GM21360 (cell line): ENCODE measurements at regions not wholly inside any gene's neighbourhood (a gene's known extent, or its start where the extent isn't known, plus 50 kb on each side); places are given as distances from the start of the nearest gene placed in this dataset.

ENCODE experiments used
- ATAC-seq: cut with Tn5 transposase; IDR thresholded peaks from one replicate; pipeline ENCODE4 v1.9.1; 2021; ENCODE audit warnings: mild to moderate bottlenecking, moderate library complexity; ENCODE audit not compliant: unreplicated experiment

DNA sequence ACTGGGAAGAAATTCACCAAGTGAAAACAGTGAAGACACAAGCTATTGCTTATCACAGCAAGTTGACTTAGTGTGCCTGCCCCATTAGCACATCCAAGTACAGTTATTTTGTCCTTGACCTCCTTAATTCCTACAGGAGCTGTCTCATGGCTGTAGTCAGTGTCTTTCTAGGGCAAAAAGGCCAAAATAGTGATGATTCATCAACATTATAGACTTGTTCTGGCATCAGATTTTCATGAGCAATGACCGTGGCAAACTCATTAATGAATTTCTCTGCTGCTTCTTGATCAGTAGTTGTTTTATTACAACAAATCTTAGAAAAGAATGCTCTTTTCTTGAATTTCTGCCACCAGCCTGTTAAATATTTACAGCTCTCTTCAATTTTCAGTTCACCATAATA lies 1169.3 kb upstream of the DDX18 start:
- ATAC-seq: no peak

DNA sequence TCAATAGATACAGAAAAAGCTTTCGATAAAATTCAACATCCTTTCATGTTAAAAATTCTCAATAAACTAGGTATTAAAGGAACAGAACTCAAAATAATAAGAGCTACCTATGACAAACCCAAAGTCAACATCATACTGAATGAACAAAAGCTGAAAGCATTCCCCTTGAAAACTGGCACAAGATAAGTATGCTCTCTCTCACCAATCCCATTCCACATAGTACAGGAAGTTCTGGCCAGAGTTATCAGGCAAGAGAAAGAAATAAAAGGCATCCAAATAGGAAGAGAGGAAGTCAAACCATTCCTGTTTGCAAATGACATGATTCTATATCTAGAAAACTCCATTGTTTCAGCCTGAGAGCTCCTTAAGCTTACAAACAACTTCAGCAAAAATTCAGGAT lies 1145.8 kb upstream of the DDX18 start:
- no peak for ATAC-seq

GRCh38 chr2:116669782-116670181 lies 1144.7 kb upstream of the DDX18 start:
- ATAC-seq: no peak

- ATAC-seq: no peak
Measured at GRCh38 chr2:116674188-116674587, 1140.3 kb upstream of the DDX18 start.

GRCh38 chr2:116676776-116677175 lies 1137.7 kb upstream of the DDX18 start:
- ATAC-seq: no peak

DNA sequence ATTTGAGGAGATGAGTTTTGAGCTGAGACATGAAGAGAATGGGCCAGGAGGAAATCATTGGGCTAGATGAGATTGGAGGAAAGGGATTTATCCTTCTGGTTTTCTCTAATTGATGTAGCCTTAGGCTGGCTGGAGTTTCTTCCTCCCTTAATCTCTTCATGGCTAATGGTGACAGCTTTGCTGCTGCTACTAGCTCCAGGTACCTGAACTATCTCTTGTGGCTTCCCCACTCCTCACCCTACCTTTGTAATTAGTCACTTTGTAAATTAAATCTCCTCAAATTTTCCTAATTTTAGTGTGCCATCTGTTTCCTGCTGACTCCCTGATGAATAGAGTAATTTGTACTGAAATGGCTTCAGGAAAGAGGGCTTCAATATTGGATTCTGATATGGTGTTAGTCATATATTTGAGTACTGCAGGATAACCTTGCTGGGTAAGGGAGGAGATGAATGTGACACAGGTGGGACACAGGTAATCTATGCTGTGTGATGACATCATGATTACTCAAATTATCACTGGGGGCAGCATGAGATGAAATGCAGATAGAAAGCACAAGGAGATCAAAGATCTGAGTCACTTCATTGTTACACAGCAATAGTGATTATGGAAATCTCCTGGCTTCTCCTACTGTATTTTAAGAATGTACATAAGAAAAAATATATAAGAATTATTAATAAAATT lies 1134.1 kb upstream of the DDX18 start:
- ATAC-seq: no peak

- no peak for ATAC-seq
Measured at GRCh38 chr2:116687371-116687770, 1127.1 kb upstream of the DDX18 start.

DNA sequence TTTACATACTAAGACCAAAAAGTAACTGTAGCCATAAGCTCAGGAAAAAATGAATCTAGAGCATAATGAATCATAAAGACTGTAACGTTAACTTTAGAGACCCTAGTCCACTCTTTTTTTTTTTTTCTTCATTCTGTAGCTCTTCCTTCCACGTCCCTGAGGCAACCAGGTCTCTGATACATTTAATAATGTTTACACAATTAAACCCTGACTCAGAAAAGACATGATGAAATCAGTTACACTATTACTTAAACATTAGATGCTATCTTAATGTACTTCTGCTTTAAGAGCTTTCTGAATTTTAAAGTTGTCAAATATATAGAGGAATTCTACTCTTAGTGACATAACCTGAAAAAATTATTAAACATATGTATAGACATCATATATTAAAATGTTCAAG lies 1121.5 kb upstream of the DDX18 start:
- no peak for ATAC-seq

DNA sequence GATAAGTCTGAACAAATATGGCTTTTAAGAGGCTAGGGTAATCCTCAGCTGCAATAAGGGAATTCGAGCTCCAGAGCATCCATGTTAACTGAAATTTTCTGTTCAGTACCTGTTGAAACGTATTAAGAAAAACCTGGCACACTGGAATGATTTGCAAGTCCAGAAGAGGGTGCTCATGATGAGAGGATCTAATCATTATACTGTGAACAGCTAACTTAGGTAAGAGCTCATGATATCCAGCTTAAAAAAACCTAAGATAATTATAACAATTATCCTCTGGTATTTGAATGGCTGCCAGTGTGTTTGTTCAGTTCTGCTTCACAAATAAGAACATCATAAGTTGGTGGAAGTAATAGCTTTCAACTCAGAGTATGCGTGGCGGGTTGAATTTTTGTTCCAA lies 1118.3 kb upstream of the DDX18 start:
- no peak for ATAC-seq

DNA sequence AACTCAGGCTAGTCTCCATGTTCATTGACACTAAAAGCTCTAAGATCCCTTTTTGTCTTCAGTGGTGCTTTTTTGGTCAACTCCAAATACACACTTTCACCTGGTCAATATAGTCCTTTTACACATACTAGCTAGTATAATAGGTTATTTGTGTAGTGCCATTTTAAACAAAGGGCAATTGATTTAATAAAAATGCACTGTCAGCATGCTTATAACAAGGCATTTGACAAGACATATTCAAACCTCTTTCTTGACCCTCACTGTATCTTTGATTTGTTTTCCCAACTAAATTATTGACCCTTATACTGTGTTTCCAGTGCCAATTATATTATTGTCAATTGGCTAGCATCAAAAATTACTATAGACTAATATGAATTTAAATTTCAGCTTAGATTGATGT lies 1117.6 kb upstream of the DDX18 start:
- ATAC-seq: no peak

- ATAC-seq: no peak
Measured at GRCh38 chr2:116706396-116706795, 1108.1 kb upstream of the DDX18 start.

DNA sequence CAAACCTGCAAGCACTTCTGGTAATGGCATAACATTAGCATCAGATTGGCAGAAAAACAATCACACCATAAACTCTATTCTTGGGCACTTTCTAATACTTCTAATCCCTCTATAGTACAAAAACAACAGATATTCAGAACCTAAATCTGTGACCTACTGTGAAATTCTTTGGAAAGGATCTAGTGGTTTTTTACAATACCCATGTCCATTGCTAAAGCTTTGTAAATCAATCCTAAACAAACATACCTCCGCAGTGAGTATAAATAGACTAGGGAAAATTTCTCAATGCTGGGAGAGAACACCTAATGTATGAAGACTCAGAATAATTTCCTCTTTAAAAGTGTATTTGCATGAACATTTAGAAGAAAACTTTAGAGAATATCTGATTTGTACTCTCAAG lies 1098.5 kb upstream of the DDX18 start:
- no peak for ATAC-seq

DNA sequence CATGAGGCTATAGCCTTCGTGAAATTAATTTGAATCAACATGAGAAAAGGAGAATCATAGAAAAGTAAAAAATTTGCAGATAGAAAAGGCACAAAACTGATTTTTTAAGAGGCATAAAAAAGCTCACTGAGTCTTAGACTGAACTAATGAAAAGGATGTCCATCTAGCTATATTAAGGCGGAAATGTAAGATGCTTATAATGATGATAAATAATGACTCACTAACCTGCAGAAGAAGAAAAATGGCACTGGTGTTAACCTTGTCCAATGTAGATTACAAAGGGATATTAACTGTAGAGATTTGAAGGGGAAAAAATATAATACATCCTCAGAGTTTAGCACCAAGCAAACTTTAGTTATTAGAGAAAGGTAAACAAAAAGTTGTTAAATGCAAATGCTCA lies 1098.0 kb upstream of the DDX18 start:
- ATAC-seq: no peak

DNA sequence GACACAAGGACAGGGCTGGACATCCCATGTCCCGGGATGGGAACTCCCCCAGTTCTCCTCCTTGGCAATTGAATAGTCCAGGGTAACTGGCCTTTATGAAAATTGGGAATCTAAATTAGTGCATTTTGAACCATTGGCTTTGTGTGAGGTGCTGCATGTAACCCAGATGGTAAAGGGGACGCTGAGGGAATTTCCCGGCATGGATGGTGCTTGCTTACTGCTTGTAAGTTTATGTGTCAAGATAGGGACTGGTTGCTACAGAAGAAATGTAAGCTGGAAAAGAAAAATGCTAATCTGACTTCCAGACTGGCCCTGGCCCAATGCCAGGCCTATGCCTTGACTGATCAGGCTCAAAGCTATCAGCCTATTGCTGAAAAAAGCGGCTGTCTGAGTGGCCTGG lies 1096.7 kb upstream of the DDX18 start:
- no peak for ATAC-seq

DNA sequence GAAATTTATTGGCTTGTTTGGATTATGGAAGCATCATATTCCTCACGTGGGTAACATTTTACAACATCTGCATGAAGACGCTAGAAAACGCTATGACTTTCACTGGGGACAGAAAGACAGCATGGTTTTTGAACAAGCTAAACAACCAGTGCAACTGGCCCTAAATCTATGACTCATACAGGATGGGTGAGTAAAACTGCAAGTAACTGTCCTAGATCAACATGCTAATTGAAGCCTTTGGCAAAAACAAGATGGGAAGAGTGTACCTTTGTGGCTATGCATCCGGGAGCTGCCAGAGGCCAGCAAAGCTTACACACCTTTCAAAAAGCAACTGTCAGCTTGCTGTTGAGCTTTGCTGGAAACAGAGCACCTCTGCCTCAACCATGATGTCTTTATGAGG lies 1096.0 kb upstream of the DDX18 start:
- ATAC-seq: no peak

DNA sequence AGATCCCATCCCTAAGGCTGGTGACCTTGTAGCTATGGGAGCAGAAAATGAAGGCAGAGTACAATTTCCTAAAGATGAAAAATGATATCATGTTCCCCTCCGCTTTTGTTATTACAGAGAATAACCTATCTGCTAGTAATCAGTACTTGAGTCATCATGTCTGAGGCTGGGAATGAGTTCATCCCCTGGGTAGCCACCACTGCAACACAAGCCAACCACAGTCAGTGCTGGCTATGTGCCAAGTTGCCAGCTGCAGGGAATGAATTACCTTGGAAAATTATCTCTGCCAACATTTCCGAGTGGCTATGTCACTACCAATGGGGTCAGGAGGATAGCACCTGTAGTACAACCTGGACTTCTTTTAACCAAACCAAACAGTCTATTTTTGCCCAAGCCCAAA lies 1094.7 kb upstream of the DDX18 start:
- ATAC-seq: no peak

DNA sequence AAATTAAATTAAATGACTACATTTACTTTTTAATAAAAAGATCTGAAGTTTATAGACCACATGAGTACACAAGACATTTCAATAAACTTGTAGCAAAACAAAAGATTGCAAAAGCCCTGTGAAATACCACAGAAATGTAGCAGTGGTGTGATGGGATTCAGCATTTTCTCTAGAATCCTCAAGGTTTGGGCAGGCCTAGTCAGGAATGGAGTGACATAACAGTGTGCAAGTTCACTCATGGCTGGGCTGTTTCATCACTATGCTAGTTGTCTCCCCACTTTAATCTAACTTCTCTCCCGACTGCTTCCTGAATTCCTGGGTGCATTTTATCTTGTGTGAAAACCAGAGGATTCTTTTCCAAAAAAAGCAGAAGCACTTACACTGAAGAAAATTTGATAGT lies 1089.9 kb upstream of the DDX18 start:
- no peak for ATAC-seq

GRCh38 chr2:116732322-116732721 lies 1082.2 kb upstream of the DDX18 start:
- ATAC-seq: no peak

DNA sequence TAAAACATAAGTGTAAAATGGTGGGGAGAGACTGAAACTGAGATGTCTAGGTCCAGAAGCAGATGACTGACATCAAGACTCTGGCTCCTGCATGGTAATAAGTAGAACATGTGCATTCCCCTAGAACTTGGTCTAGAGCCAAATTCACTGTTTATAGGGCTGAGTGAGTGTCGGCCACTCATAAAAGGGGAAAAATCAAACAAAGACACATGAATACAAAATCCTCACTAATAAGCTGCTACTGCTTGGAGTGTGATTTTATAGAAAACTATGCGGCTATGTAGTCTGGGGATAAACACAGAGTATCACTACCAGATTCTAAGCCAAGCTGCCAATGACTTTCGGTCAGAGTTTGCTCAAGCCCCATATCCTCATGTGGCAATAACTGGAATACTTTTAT lies 1080.8 kb upstream of the DDX18 start:
- no peak for ATAC-seq

DNA sequence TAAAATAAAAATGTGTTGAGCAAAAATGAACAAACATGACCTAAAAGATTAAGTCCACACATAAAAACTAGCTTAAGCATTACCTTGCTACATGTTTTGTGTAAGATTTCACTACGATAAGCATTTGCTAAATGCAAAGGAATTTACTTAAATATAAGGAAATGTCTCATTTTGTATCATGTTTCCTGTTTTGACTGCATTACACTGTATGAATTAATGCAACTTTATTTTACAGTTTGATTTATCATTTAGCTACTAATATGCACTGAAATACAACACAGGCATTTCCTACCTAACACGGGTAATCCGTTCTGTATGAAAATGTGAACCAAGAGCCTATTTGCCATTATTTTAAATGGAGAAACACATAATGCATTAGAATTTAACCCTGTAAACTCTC lies 1076.5 kb upstream of the DDX18 start:
- ATAC-seq: no peak

DNA sequence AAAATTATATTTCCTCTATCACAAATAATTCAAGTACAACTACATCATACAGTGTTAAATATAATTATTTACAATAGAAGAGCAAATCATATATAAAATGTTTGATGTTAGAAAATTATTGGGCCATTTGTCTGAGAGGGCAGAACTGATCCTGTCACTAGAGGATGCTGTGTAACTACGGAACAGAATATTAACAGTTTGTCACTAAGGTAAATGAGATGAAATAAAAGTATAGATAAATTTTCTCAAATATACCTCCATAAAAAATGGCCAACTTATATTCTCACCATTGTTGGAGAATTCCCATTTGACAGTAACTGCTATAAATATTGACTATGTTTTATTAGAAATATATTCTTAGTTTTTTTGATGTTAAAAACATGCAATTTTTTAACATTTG lies 1067.4 kb upstream of the DDX18 start:
- no peak for ATAC-seq

GRCh38 chr2:116749994-116750393 lies 1064.5 kb upstream of the DDX18 start:
- ATAC-seq: no peak

DNA sequence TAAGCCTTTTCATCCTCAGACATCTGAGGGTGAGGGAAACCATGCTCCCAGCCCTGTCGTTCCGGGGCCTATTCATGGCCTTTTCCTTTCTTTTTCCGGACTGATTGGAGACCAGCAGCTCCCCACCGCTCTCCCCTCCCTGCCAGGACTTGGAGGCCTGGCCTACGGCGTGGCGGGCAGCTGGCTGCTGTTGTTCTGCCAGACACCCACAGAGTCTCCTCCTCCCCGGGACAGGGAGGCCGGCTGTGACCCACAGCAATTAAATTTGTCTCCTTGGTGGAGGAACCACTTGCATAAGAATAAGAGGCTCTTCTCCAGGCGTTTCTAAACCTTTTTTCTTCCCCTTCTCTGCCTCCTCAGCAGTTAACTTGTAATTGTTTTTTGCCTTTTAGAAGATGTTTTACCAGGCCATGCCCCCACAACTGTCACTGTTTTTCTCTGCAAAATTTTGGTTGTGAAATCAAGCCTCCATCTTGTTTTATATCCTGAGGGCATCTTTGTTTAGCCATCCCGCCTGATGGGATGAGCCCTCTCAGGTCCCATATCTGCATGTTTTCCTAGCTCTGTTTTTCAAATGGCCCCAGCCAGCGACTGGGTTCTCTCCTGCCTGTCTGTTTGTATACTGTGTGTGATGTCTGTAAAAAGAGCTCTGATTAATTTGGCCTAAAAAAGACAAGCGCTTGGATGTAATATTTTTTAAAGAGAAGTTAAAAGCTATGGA lies 1060.0 kb upstream of the DDX18 start:
- ATAC-seq: no peak
